Ovary (tissue), 3 donors: ENCODE measurements at regions not wholly inside any gene's neighbourhood (a gene's known extent, or its start where the extent isn't known, plus 50 kb on each side); places are given as distances from the start of the nearest gene placed in this dataset.

ENCODE experiments used
- EP300 ChIP-seq: sonication (generic); formaldehyde crosslinking; IDR thresholded peaks from one replicate; pipeline ENCODE4 v1.6.1; 2017; ENCODE audit warnings: antibody characterized with exemption
- POLR2A ChIP-seq: fragments of 450-650 bp; IDR thresholded peaks from one replicate; pipeline ENCODE4 v1.6.1; 2017; ENCODE audit warnings: antibody characterized with exemption, mild to moderate bottlenecking, moderate library complexity
- TF ChIP-seq, protein P1 (sequence below), 3 donors: fragments of 450-650 bp in 2 of 3; fragments of 200-600 bp in 1 of 3; IDR thresholded peaks; one replicate each; pipeline versions ENCODE4 v1.5.1 to v1.8.0; 2016 to 2022; ENCODE audit warnings: antibody characterized with exemption in 3 of 3, mild to moderate bottlenecking in 1 of 3
- donor health status: DM: no; HTN: no; CAD: no.

DNA sequence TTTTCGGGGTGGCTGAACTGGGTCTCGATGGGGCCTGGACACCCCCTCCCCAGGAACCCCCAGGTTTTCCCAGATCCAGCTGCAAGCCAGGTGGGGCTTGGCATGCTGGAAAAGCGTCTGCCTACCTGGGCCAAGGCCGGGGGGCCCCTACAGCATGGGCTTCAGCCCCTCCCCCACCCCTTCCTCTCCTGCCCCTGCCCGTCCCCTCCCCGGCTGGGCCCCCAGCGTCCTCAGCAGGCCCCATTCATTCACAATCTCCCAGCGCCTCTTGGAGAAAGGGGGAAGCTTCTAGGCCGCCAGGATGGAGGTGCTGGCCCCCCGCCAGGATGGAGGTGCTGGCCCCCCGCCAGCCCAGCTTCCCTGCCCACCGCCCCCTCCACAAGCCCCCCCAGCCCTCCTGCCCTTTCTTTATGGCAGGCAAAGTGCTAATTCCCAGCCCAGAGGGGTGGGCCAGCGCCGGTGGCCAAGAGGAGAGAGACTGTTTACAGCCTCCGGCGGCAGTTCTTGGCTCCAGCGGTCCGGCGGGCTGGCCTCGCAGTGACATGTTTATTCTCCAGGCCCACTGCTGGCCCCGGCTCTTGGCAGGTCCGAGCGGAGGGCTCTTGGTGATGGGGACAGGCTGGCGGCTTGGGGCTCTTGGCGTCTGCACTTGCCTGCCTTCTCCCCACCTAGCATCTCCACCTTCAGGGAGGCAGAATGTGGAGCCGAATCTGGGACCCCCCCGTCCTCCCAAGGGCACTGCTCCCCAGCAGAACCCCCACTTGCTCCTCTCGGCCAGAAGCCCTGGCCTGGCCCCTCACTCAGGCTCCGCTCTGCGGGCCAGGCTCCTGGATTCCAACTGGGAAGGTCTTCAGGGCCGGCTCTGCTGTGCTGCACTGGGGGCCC, 94.4 kb upstream of the CIBAR2 start:
- TF ChIP-seq POLR2A, result peak; percentile 16
- TF ChIP-seq, protein P1, sequence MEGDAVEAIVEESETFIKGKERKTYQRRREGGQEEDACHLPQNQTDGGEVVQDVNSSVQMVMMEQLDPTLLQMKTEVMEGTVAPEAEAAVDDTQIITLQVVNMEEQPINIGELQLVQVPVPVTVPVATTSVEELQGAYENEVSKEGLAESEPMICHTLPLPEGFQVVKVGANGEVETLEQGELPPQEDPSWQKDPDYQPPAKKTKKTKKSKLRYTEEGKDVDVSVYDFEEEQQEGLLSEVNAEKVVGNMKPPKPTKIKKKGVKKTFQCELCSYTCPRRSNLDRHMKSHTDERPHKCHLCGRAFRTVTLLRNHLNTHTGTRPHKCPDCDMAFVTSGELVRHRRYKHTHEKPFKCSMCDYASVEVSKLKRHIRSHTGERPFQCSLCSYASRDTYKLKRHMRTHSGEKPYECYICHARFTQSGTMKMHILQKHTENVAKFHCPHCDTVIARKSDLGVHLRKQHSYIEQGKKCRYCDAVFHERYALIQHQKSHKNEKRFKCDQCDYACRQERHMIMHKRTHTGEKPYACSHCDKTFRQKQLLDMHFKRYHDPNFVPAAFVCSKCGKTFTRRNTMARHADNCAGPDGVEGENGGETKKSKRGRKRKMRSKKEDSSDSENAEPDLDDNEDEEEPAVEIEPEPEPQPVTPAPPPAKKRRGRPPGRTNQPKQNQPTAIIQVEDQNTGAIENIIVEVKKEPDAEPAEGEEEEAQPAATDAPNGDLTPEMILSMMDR (IDR thresholded peaks at IDR 0.05), result no peak
- no peak for TF ChIP-seq EP300
